Mucosa of gallbladder (tissue), 1 donor: ENCODE measurements at regions not wholly inside any gene's neighbourhood (a gene's known extent, or its start where the extent isn't known, plus 50 kb on each side); places are given as distances from the start of the nearest gene placed in this dataset.

Experiments used
- DNase-seq: peaks from one replicate; pipeline ENCODE4 v3.0.0-alpha.2; 2020; ENCODE audit warnings: low spot score
- donor health status: DM: no; HTN: no; CAD: no.

DNA sequence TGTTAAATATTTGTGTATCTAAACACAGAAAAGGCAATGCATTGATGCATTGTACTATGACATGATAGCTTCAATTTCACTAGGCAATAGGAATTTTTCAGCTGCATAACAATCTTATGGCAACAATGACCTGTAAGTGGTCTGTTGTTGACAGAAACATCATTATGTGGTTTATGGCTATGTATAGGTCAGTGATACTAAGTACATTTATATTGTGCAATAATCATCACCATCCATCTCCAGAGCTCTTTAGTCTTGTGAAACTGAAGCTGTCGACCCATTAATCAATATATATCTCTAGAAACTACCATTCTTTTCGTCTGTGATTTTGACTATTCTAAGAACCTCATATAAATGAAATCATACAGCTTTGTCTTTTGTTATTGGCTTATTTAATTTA is 200.1 kb upstream of the ZNF717 start:
- no peak for DNase-seq

DNA sequence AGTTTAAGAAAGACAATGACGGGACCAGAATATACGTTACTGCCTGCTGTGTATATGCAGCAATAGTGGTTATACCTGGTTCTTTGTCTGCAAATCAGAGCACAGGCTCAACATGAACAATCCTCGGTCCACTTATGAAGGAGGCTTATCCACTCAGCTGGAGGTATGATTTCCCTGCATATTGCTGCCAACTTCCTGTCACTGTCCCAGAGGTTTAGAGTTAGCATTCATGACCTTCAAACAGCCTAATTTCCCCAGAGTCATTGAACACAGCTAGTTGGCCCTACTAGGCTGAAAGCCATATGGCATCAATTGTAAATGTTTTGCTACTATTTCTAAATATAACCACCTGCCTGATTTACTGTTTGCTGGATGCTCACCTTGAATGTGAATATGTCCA is 224.9 kb upstream of the ZNF717 start:
- DNase-seq = no peak

DNA sequence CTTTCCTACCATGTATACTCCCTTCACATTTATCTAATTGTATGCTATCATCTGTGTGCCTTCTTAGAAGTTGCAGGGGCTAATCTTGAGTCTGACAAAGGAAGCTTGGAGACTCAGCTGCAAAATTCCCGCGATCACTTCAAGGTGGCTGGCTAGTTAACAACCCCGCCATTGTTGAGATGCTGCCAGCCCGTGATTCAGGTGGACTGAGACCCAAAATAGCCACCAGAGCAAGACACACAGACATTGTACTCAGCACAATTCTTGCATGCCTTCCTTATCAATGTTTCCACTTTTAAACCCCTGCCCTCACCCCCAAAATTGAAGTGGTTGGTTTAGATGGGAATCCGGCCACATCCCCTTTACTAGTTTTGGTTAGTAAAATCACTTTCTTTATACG is 225.8 kb upstream of the ZNF717 start:
- DNase-seq = no peak

DNA sequence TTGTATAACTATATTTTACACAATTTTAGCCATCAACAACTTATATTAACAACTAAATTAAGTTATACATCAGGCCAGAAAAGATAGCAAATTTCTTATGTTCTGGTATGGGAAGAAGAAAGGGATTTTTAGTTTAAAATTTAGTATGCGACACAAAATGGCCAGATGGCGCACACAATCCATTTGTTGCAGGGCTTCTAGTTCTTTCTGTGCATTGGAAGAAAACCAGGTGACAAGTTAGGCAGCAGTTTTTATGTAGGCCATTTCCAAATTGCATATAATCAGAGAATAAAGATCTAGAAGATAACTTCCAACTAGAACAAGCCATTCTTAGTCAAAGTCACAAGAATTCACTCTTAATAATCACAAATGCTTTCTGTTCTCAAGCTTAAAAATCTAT is 230.1 kb upstream of the ZNF717 start:
- no peak for DNase-seq

DNA sequence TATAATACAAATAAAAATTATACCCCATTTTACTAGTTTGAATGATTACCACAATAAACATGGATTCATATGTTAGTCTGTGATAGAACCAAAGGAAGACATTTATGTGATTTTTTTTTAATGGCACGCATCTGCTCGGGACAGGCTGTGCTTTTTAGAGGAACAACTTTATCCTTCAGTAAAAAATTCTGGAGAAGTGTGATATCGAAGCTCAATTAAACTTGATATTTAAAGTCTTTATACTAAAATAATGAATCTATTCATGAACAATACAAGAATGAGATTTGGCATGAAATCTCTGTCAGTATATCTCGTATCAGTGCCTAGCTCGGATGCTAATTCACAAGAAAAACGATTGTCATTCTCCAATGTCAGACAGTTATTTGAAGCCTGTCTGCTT is 230.8 kb upstream of the ZNF717 start:
- DNase-seq = no peak

DNA sequence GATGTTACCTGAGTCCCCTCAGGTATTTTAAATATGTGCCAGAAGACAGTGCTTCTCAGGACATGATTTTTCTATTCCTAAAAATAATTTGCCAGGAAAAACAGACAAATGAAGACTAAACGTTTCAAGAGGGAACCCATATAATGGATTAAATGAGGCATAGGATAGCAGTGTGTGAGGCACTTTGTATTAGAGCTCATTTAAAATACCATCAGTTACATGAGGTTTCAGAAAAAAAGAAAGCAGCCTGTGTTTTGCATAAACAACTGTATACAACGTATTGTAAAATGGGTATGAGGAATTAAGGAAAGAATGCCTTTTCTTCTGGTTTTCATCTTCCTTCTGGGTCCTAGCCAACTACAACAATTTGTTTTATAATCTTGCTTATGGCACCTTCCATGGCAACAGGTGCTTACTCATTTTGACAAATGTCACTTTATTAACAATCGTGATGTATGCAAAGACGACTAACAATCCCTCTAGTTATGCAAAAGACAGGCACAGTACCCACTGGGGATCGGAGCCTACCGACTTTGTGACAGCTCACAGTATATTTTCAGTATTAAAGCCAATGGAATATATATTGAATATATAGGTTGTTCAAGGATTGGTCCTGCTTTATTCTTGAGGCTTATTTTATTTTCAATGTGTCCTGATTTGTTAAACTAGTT is 231.6 kb upstream of the ZNF717 start:
- no peak for DNase-seq

DNA sequence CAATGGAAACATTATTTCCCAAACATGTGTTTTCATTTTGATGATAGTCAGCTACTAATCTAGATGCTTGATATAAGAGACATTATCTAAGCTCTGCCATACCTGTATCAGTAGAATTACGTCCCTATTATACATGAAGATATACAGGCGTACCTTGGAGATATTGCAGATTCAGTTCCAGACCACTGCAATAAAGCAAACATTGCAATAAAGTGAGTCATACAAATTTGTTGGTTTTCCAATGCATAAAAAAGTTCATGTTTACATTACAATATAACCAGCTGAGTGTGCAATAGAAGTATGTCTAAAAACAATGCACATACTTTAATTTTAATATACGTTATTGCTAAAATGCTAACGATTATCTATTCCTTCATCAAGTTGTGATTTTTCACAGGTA is 236.0 kb upstream of the ZNF717 start:
- DNase-seq = no peak

DNA sequence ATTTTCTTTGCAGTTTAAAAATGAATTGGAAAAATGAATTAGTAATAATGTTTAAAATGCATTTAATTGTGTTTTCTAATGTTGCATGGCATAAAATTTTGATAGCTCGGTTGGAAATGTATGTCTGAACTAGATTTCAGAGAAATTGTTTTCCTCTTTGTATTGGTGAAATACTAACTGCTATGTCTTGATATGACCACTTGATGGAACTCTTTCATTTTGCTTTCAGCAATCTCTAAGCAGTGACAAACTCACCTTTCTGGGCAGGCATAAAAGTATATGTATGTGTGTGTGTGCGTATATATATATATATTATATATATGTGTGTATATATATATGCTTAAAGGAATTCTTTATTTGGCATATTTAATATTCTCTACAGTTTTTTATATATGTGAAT is 239.3 kb upstream of the ZNF717 start:
- DNase-seq = no peak

DNA sequence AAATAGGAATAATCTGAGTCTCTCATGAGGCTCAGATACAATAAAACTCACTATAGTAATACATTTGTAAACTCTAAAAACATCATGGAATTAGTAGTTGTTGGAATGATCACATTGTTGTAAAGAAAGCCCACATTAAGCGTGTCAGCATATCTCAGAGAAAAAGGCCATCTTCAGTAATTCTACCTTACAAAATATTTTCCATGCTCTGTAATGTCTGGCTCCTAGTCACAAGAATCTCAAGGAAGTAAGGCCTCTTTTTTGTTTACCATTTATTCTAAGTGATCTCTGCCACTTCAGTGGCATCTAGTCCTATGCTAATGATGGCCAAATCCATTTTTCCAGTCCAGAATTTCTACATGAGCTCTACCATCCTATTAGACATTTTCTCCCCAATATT is 240.2 kb upstream of the ZNF717 start:
- DNase-seq = no peak

DNA sequence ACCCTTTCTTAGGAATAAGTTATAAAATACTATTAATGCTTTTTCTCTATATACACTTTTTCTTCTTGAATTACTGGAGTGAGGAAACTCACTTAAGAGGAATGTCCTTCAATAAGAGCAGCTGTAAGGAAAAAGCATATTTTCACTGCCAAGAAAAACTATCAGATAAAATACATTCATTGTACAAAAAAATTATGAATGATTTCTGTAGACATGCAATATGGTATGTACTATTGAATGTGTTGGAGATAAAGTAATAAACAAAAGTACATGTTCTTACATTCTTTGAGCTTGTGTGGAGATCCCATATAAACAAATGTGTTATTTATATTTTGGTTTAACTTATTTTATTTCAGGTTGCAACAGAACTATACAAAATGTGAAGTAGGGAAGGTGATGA is 241.0 kb upstream of the ZNF717 start:
- no peak for DNase-seq

DNA sequence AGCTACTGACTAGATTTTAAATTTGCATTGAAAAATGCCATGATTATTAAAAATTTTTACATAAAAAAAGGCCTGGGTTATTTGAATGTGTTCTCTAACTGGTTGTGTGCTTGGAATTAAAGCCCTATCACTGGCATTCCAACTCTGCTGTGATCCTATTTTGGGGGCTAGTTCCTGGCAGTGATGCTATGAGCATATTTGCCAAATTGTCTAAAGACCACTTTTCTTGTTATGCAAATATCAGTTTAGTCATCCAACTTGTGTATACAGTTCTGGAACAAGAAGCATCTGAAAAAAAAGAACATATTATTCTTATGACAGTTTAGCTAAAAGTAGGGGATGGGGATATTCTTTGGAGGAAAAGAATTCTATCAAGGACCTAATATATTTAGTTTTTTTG is 243.4 kb upstream of the ZNF717 start:
- DNase-seq = no peak

DNA sequence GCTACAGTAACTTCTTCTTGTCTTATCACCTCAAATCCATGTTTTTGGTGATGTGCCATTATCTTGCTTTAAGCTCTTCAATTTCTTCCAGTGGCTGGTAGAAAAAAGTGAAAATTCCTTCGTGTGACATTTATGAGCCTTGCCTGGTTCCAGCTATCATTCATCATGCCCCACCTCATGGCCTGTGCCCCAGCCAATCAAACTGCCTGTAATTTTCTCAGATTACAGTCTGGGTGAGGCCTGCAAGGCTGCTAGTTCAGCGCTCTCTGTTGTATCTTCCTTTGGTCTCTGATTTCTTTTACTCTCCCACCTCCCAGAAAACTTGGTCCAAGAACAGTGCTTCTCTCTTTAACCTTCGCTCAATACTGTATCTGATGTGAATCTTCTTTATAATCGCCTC is 249.3 kb upstream of the ZNF717 start:
- DNase-seq = no peak

DNA sequence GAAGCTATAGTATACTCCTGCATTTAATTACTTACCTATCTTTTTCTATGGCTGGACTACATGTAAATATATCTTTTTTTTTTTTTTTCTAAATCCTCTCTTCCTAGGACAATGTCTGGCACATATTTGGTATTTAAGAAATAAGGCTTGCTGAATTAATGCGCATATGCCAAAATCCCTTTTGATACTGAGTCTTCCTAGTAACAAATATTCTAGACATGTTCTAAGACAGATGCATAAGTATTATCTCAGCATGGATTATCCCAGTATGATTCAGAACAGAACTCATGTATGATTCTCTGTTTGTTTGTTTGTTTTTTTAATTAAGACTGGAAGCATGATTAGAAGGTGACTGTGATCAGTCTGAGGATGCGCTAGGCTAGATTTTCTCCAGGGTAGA is 249.8 kb upstream of the ZNF717 start:
- no peak for DNase-seq

DNA sequence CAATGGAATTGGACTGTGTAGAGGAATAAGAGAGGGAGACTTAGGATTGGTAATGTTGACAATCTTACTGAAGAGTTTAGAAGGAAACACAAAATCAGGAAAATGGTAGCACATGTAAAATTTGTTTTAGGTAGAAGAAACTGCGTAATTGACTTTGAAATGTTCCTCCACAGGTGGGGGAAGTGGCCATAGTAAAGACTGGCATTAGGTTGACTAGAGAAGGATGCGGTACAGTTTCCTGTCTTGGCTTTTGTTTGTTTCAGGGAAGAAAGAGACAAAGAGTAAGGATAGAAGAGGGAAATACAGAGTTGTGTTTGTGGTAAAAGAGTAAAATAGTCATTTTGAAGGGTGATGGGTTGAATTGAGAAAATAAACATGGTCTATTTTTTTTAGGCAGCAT is 253.6 kb upstream of the ZNF717 start:
- DNase-seq = no peak

DNA sequence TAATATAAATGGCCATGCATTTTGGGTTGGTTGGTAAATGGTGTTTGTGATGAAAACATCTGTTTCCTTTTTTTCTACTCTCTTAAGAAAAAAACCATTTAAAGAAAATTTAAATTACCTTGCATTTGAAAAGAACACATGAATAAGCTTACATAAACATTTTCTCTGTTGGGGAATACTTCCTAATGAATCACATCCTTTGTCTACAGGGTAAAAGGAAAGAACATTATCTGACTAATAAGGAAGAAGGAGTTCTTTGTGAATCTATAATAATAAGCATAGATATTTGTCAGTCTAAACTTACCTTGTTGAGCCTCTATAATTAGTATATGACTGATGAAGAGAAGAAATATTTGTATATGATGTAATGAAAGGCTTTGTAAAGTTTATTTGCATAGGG is 254.1 kb upstream of the ZNF717 start:
- no peak for DNase-seq

DNA sequence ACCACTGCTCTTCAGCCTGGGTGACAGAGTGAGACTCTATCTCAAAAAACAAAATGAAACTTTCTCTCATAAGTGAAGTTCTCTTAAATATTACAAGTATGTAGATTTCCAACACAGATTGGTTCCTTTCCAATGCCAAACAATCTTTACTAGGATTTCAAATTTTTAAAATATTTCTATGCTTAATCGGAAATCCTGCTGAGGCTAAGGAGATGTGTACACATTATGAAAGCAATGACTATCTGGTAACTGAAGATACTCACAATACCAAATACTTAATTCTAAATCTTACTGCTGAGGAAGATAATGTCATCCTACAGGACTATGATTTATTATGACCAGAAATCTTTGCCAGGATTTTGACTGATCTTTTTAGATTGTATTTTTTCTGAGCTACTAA is 255.6 kb upstream of the ZNF717 start:
- no peak for DNase-seq

DNA sequence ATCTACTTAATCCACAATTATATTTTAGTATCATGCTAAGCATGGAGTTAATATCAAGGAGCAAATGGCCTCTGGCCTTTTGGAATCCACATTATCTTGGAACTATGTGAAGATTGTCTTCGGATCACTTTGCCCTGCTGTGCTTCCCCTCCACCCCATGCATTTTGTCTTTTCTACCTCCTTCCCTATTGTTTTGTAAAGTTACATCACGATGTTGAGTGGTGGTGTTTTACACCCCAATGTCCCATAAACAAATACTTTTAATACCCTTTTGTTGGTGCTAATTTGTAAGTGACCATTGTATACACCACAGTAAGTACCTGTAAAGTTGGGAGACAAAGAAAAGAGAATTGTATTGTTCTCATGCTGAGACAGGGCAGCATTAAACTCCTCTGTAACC is 258.4 kb upstream of the ZNF717 start:
- no peak for DNase-seq

DNA sequence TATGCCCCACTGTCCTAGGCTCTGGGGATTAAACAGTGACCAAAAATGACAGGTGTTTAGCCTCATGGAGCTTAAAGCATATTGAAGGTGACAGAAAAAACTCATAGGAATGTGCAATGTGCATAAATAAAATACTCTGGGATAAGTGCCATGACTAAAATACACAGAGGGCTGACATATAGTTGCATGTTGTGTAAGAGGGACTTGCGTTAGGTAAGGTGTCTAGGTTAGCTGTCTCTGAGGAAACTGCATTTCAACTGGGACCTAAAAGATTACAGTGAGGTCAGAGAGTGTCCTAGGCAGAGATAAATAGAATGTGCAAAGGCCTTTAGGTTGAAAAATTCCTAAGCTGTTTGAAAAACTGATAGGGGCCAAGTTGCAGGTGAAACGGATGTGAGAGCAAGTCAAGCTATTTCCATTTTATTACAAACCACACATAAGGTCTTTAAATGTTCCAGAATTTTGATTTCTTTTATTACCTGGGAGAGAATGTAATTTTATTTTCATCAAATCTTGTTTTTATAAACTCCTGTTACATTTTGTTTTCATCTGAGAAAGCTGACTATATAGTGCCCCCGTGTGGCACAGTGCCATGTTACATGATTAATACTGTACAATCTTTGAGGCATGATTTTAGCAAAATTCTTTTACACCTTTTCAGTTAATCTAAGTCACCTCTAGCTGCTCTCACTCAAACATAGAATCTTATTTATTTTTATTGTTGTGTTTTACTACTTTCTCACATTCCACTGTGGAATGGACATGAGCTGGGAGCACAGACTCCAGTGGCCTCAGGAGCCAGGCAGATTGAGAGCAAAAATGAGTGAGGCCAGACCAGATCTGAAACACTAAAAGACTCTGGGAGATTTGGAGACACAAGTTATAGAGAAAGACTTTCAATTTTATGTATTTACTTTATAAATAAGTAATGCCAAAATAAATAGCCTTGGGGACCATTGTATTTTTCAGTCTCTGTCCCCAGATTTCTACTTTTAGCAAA is 259.6 kb upstream of the ZNF717 start:
- peak; percentile 17 for DNase-seq

DNA sequence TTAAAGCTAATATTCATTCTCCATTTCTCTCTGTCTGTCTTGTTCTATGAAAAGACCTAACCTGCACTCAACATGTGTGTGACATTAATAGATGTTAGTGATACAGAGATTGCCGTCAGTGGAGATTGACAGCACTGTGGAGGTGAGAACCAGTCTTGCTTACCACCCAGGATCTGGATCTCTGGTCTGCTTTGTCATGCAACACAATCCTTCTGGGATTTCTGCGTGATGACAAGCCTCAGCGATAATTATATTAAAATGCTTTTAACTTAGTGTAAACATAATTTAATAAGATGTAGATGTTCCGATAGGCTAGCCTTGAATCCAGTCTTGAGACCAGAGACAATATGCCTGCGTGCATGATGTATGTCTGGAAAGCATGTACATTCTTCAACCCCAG is 262.0 kb upstream of the ZNF717 start:
- DNase-seq = no peak

DNA sequence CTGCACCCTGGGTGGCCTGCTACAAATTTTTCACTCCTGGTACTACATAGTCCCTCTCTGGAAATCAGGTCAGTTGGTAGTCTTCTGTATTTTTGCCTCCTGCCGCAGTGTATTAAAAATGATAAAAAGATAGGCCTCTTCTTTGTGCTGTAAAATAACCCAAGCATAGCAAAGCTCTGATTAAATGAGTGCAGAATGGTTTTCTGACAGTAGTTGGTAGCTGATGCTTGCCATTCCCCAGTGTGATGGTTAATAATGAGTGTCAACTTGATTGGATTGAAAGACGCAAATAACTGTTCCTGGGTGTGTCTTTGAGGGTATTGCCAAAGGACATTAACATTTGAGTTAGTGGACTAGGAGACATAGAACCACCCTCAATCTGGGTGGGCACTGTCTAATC is 264.4 kb upstream of the ZNF717 start:
- no peak for DNase-seq

DNA sequence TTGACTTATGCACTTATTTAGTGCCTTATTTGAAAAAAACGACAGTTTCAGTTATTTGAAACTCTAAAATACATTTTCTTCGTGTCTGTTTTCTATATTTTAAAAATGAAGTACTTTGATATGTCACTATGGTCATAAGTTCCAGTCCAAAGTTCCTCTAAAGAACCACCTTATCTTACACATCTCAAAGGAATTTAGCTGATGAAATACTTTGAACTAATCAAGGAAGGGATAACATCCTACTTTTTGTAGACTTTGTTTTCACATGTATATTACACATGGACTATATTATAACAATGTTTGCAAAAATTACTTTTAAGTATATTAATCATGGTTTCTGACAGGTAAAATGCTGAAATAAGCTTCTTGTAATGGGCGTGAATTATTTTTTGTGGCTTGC is 265.8 kb upstream of the ZNF717 start:
- DNase-seq = no peak

DNA sequence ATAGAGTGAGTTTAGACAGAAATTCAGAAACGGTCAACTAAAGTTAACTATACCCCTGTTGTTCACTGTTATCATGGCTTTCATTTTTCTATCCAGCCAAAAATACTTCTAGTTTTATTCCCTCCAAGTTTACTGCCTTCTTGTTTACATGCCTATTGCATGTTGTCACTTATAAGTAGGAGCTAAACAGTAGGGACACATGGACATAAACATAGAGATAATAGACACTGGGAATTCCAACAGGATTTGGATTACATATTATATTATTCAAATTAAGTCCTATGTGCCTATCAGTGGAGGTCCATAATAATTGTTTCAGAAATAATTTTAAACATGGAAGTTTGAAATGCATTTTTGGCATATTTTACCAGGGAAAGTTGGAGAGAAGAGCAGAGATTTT is 269.1 kb upstream of the ZNF717 start:
- DNase-seq = no peak

DNA sequence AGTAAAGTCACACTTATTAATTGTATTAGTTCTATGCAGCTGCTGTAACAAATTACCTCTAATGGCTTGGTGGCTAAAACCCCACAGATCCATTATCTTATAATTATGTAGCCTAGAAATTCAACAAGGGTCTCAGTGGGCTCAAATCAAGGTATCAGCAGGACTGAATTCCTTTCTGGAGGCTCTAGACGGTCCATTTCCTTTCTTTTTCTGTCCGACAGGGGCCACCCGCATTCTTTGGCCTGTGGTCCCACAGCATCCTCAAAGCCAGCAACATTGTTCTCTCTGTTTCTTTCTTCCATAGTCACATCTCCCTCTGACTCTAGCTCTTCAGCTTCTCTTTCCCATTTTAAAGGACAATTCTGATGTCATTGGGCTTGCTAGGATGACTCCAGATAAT is 276.3 kb upstream of the ZNF717 start:
- no peak for DNase-seq
